ENCODE measurements at regions not wholly inside any gene's neighbourhood (a gene's known extent, or its start where the extent isn't known, plus 50 kb on each side); places are given as distances from the start of the nearest gene placed in this dataset.

GRCh38 chr4:182143822-182144625 lies 99.2 kb upstream of the TENM3 start:
- DNase-seq (ENCODE audit: low spot score), result peak; percentile 85

- no peak for DNase-seq (ENCODE audit: low spot score)
Observed at GRCh38 chr4:182144626-182145333, 98.4 kb upstream of the TENM3 start.

- DNase-seq (ENCODE audit: low spot score), result no peak
Observed at GRCh38 chr4:182145334-182145905, 97.8 kb upstream of the TENM3 start.

DNA sequence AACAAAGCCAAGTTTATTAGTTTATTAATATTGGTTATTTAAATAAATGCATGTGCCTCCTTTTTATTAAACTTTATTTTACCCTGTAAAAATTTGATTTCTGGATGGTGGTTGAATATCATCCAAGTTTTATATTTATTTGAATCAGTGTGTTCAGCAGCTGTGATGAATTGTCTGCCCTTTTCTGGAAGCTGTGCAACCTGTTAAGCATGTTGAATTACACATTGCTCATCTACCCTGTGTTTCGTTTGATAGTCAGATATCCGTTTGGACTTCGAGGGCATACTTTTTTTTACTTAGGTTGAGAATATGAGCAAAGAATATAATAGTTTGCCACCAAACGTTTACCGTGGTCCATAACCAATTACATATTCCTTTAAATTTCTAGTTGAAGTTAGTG lies 95.8 kb upstream of the TENM3 start:
- DNase-seq (ENCODE audit: low spot score), result no peak

- no peak for DNase-seq (ENCODE audit: low spot score)
Observed at GRCh38 chr4:182150645-182151044, 92.6 kb upstream of the TENM3 start.

DNA sequence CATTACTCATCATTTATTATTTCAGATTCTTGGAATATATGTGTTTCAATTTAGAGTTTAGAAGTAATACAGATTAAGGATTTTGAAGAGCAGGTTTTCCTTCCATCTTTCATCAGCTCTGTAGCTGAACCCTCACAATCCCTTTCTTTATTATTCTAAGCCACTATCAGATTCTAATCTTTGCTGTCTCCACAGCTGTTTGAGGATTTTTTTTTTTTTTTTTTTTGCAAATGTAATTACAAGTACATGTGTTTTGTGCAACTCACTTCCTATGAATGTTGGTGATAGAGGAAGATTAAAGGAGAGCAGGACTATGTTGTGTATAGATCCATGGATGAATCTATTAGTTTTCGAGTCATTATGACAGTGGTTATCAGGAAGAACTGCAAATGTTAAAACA lies 87.4 kb upstream of the TENM3 start:
- DNase-seq (ENCODE audit: low spot score), result no peak

GRCh38 chr4:182163180-182163579 lies 80.0 kb upstream of the TENM3 start:
- DNase-seq (ENCODE audit: low spot score), result no peak

- no peak for DNase-seq (ENCODE audit: low spot score)
Observed at GRCh38 chr4:182169572-182169971, 73.6 kb upstream of the TENM3 start.

DNA sequence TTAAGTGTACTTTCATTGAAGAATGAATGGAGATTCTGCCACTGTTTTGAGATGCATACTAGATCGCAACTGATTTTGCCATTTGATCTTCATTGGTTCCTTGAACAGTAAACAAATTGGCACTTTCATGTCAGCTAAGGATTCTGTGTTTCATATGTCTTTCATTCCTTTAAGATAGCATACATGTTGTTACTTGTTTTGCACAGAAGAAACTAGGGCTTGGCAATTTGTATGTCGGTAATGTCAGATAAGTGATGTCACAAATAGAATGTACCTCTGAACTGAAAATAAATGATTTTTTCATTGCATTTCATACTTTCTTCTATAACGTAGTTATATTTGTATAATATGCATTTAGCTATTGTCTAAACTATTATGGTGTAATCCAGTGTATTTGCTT lies 73.2 kb upstream of the TENM3 start:
- no peak for DNase-seq (ENCODE audit: low spot score)

GRCh38 chr4:182170417-182170935 lies 72.7 kb upstream of the TENM3 start:
- DNase-seq (ENCODE audit: low spot score), result no peak

- DNase-seq (ENCODE audit: low spot score), result no peak
Observed at GRCh38 chr4:182174979-182175378, 68.2 kb upstream of the TENM3 start.

DNA sequence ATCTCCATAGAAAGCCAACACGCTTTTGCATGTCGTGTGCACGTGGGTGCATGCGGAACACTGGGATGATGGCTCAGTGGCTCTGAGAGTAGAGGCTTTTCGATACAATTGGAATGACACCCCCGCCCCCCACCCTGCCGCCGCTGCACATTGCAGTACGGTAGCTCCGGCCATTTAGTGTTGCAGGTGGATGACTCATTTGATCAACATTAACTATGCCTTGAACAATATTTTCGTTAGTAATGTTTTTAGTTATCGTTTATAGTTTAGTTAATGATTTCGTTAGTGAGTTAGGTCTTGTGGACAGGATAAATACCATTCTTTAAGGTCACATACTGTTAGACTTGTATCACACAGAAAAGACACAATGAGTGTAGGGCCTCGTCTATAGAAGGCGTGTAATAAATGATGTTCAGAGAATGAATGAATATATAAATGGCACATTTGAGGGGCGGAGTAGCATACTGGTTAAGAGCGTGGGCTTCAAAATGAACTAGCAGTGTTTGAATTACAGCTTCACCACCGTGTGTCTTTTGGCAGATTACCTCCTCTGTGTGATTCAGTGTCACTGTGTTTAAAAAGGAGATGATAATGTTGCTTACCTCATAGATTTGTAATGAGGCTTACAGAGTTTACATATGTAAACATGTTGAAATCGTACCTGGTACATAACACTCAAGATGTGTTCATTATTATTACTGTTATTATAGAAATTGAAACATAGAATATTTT lies 67.2 kb upstream of the TENM3 start:
- DNase-seq (ENCODE audit: low spot score), result no peak

GRCh38 chr4:182177166-182177565 lies 66.0 kb upstream of the TENM3 start:
- DNase-seq (ENCODE audit: low spot score), result no peak

GRCh38 chr4:182179105-182179504 lies 64.1 kb upstream of the TENM3 start:
- DNase-seq (ENCODE audit: low spot score), result no peak

GRCh38 chr4:182179751-182180150 lies 63.5 kb upstream of the TENM3 start:
- DNase-seq (ENCODE audit: low spot score), result no peak

- no peak for DNase-seq (ENCODE audit: low spot score)
Observed at GRCh38 chr4:182185491-182185890, 57.7 kb upstream of the TENM3 start.

- no peak for DNase-seq (ENCODE audit: low spot score)
Observed at GRCh38 chr4:182187674-182188073, 55.5 kb upstream of the TENM3 start.

GRCh38 chr4:182188622-182189021 lies 54.6 kb upstream of the TENM3 start:
- no peak for DNase-seq (ENCODE audit: low spot score)

DNA sequence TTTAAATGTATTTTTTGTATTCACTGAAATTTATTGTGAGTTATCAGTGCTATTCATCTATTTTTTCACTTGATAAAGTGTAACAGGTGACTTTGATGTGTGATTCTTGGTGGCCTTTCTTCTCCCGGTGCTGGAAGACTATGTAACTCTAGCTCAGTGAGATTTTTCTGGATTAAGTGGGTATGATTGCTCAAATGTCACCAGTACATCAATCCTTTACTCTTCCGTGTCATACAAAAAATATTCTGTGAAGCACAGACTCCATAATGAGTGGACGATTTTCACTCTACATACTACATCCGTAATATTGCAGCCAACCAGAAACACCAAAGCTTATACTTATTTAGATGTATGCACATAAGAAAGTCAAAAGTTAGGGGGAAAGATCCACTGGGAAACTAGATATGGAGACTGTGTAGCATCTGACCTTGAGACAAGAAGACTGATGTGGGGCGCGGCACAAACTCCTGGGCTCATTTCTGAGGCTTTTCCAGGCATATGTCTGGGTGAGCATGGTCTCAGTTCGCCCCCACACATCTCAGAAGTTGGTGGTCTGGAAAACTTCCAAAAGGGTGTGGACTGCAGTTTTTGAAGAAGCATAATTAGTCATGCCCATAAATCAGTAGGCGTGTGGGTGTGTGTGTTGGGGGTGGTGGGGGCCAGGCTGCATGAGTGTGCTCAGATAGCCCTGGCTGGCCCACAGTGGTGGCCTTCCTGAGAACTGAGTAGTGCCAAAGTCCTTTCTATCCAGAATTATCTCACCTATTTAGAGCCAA lies 53.9 kb upstream of the TENM3 start:
- DNase-seq (ENCODE audit: low spot score), result no peak

- DNase-seq (ENCODE audit: low spot score), result no peak
Observed at GRCh38 chr4:182190306-182190705, 52.9 kb upstream of the TENM3 start.

GRCh38 chr4:182192511-182193181 lies 50.6 kb upstream of the TENM3 start:
- DNase-seq (ENCODE audit: low spot score), result no peak

All from left forelimb (tissue), 1 donor.